ENCODE measurements at regions not wholly inside any gene's neighbourhood (a gene's known extent, or its start where the extent isn't known, plus 50 kb on each side); places are given as distances from the start of the nearest gene placed in this dataset.

GRCh38 chr18:71047882-71048281 lies 759.0 kb downstream of the SOCS6 start:
- TF ChIP-seq EZH2phosphoT487 (IDR thresholded peaks at IDR 0.05; ENCODE audit: borderline replicate concordance) (no peak), POLR2A (IDR thresholded peaks at IDR 0.05; ENCODE audit: borderline replicate concordance, extremely low read depth, insufficient read depth, insufficient read length) (no peak), CTCF (IDR thresholded peaks at IDR 0.05 in 2 of 3, conservative IDR thresholded peaks at IDR 0.05 in 1 of 3; ENCODE audit: borderline replicate concordance in 1 of 3, insufficient read depth in 1 of 3, low read depth in 2 of 3, low read length in 2 of 3) (no peak), MAX (IDR thresholded peaks at IDR 0.05) (no peak), CBX3 (IDR thresholded peaks at IDR 0.05; ENCODE audit: low read depth) (no peak), ELF1 (IDR thresholded peaks at IDR 0.05; ENCODE audit: borderline replicate concordance, low read depth) (no peak), JUND (IDR thresholded peaks at IDR 0.05) (no peak)

Data from HCT116 (cell line).